GM23338 (cell line): ENCODE measurements at regions not wholly inside any gene's neighbourhood (a gene's known extent, or its start where the extent isn't known, plus 50 kb on each side); places are given as distances from the start of the nearest gene placed in this dataset.

Experiments used
- ATAC-seq: fragments of 200-7000 bp; cut with Tn5 transposase; 3 replicates; pipeline ENCODE4 v1.9.1; 2020
- DNase-seq: peaks from one replicate; pipeline ENCODE4 v3.0.0-alpha.2; 2015; ENCODE audit warnings: low spot score
- H2AFZ ChIP-seq: fragments of 200-600 bp; sonication (generic); 2 replicates; pipeline ENCODE4 v1.8.0; 2016; ENCODE audit warnings: antibody characterized with exemption, mild to moderate bottlenecking, moderate library complexity
- H3F3A ChIP-seq: fragments of 200-600 bp; sonication (generic); replicated peaks from 2 replicates; pipeline ENCODE4 v1.8.0; 2017; ENCODE audit warnings: antibody characterized with exemption, mixed run types, low read depth
- H3K27ac ChIP-seq: fragments of 200-600 bp; sonication (generic); 2 replicates; pipeline ENCODE4 v1.6.1; 2016; ENCODE audit warnings: low read depth
- H3K27me3 ChIP-seq: fragments of 200-600 bp; sonication (generic); 2 replicates; pipeline ENCODE4 v1.8.0; 2016; ENCODE audit warnings: mild to moderate bottlenecking, mixed run types, moderate library complexity; ENCODE audit not compliant: insufficient read depth
- H3K36me3 ChIP-seq: fragments of 200-600 bp; sonication (generic); 2 replicates; pipeline ENCODE4 v1.8.0; 2016; ENCODE audit warnings: mild to moderate bottlenecking; ENCODE audit not compliant: insufficient read depth
- H3K4me1 ChIP-seq: fragments of 200-600 bp; sonication (generic); 2 replicates; pipeline ENCODE4 v1.8.0; 2016; ENCODE audit warnings: mild to moderate bottlenecking, moderate library complexity; ENCODE audit not compliant: insufficient read depth
- H3K4me2 ChIP-seq: fragments of 200-600 bp; sonication (generic); 2 replicates; pipeline ENCODE4 v1.7.1; 2017; ENCODE audit warnings: mixed run types
- H3K4me3 ChIP-seq: fragments of 200-600 bp; sonication (generic); 2 replicates; pipeline ENCODE4 v1.6.1; 2016; ENCODE audit warnings: mixed run types
- H3K79me2 ChIP-seq: fragments of 200-600 bp; sonication (generic); replicated peaks from 2 replicates; pipeline ENCODE4 v1.8.0; 2017; ENCODE audit warnings: mild to moderate bottlenecking; ENCODE audit not compliant: insufficient read depth
- H3K9me2 ChIP-seq: fragments of 200-600 bp; sonication (generic); 2 replicates; pipeline ENCODE4 v1.8.0; 2017; ENCODE audit not compliant: insufficient read depth
- H4K20me1 ChIP-seq: fragments of 200-600 bp; sonication (generic); replicated peaks from 2 replicates; pipeline ENCODE4 v1.8.0; 2017; ENCODE audit warnings: mild to moderate bottlenecking; ENCODE audit not compliant: insufficient read depth
- H3K27ac Mint-ChIP-seq: 2 replicates; pipeline ENCODE4 v1.8.0; 2020; ENCODE audit warnings: inconsistent platforms, mild to moderate bottlenecking, moderate library complexity, mixed read lengths
- H3K27me3 Mint-ChIP-seq: 3 replicates; pipeline ENCODE4 v1.8.0; 2022; ENCODE audit warnings: low read depth, mild to moderate bottlenecking, moderate library complexity, mixed read lengths, inconsistent platforms; ENCODE audit not compliant: insufficient read depth, poor library complexity
- H3K36me3 Mint-ChIP-seq: 3 replicates; pipeline ENCODE4 v1.8.0; 2021; ENCODE audit warnings: low read depth, mild to moderate bottlenecking, inconsistent platforms, moderate library complexity, mixed read lengths
- H3K4me1 Mint-ChIP-seq: 3 replicates; pipeline ENCODE4 v1.8.0; 2020; ENCODE audit warnings: mild to moderate bottlenecking, inconsistent platforms, mixed read lengths
- H3K4me3 Mint-ChIP-seq: 3 replicates; pipeline ENCODE4 v1.8.0; 2021; ENCODE audit warnings: moderate library complexity, mild to moderate bottlenecking, inconsistent platforms, mixed read lengths
- H3K9me3 Mint-ChIP-seq: 3 replicates; pipeline ENCODE4 v1.8.0; 2020; ENCODE audit warnings: moderate library complexity, mild to moderate bottlenecking, inconsistent platforms, mixed read lengths
- CREB1 ChIP-seq: fragments of 250-450 bp; sonication (Bioruptor Pico); IDR thresholded peaks from 2 replicates; pipeline ENCODE4 v1.5.0; 2020; ENCODE audit warnings: low read depth, mild to moderate bottlenecking, moderate library complexity
- EZH2 ChIP-seq: fragments of 200-600 bp; sonication (generic); IDR thresholded peaks from one replicate; pipeline ENCODE4 v1.8.0; 2017; ENCODE audit warnings: antibody characterized with exemption, mild to moderate bottlenecking, low read depth; ENCODE audit not compliant: unreplicated experiment
- EZH2phosphoT487 ChIP-seq: fragments of 200-600 bp; sonication (generic); IDR thresholded peaks from one replicate; pipeline ENCODE4 v1.8.1; 2018; ENCODE audit warnings: antibody characterized with exemption; ENCODE audit not compliant: unreplicated experiment
- JUNB ChIP-seq: IDR thresholded peaks from one replicate; pipeline ENCODE4 v1.6.1; 2016; ENCODE audit warnings: antibody characterized with exemption; ENCODE audit not compliant: unreplicated experiment
- NANOG ChIP-seq: IDR thresholded peaks from 2 replicates; pipeline ENCODE4 v1.6.1; 2016; ENCODE audit warnings: antibody characterized with exemption, borderline replicate concordance
- POLR2AphosphoS5 ChIP-seq: IDR thresholded peaks from 2 replicates; pipeline ENCODE4 v1.6.1; 2016; ENCODE audit warnings: antibody characterized with exemption, low read depth
- STAT1 ChIP-seq: IDR thresholded peaks from one replicate; pipeline ENCODE4 v1.6.1; 2016; ENCODE audit warnings: antibody characterized with exemption; ENCODE audit not compliant: unreplicated experiment
- ZNF114 ChIP-seq: fragments of 250-450 bp; sonication (Bioruptor Pico); IDR thresholded peaks from 2 replicates; pipeline ENCODE4 v1.5.0; 2020; ENCODE audit warnings: mild to moderate bottlenecking, moderate library complexity
- ZNF331 ChIP-seq: fragments of 250-450 bp; sonication (Bioruptor Pico); IDR thresholded peaks from 2 replicates; pipeline ENCODE4 v1.5.0; 2020; ENCODE audit warnings: low read depth, mild to moderate bottlenecking, moderate library complexity
- TF ChIP-seq, protein P1 (sequence below), 2 experiments: fragments of 200-600 bp in 1 of 2; sonication (generic) in 1 of 2; conservative IDR thresholded peaks; 2 replicates each; pipeline versions ENCODE4 v1.5.1 to v1.6.1; 2016 to 2017; ENCODE audit warnings: antibody characterized with exemption in 2 of 2, low read depth in 2 of 2, mild to moderate bottlenecking in 2 of 2, moderate library complexity in 1 of 2
- TF ChIP-seq, protein P2 (sequence below): IDR thresholded peaks from one replicate; pipeline ENCODE4 v1.6.1; 2018; ENCODE audit warnings: antibody characterized with exemption; ENCODE audit not compliant: unreplicated experiment
- TF ChIP-seq, protein P3 (sequence below): fragments of 250-450 bp; sonication (Bioruptor Pico); IDR thresholded peaks from 2 replicates; pipeline ENCODE4 v1.5.0; 2020; ENCODE audit warnings: mild to moderate bottlenecking, moderate library complexity
- TF ChIP-seq, protein P4 (sequence below): IDR thresholded peaks from 2 replicates; pipeline ENCODE4 v1.6.1; 2016; ENCODE audit warnings: antibody characterized with exemption

DNA sequence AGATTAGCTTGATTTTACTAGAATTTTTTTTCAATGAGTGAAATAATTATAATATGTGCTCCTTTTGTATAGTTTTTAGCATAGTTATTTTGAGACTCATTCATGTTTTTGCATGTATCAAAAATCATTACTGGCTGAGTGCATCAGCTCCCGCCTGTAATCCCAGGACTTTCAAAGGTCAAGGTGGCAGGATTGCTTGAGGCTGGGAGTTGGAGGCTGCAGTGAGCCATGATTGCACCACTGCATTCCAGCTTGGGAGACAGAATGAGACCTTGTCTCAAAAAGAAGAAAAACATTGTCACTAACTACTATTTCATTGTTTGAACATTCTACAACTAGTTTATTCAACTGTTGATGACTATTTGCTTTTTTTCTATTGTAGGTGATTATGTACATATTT lies 802.7 kb downstream of the SLC16A7 start:
- H3K79me2 ChIP-seq = no peaks in the 10 kb centered on the region
- H3K4me1 ChIP-seq = no peaks in the 10 kb centered on the region
- Mint-ChIP-seq H3K36me3 (no peaks in the 10 kb centered on the region), H3K27me3 (no peaks in the 10 kb centered on the region), H3K4me1 (no peaks in the 10 kb centered on the region), H3K27ac (no peak overlapping the region), H3K9me3 (0 out of 3 replicates have a peak, but pooled peaks cover 4% of the 10 kb centered on the region), H3K4me3 (no peak overlapping the region)
- no peak overlapping the region for H3K27ac ChIP-seq
- DNase-seq (no peak), ATAC-seq (no peak)
- H3F3A ChIP-seq = no peaks in the 10 kb centered on the region
- H3K27me3 ChIP-seq = no peaks in the 10 kb centered on the region
- no peaks in the 10 kb centered on the region for H3K36me3 ChIP-seq
- H3K4me3 ChIP-seq = no peak overlapping the region
- no peaks in the 10 kb centered on the region for H3K9me2 ChIP-seq
- H2AFZ ChIP-seq = no peak overlapping the region
- no peak overlapping the region for H3K4me2 ChIP-seq
- no peaks in the 10 kb centered on the region for H4K20me1 ChIP-seq
- TF ChIP-seq CREB1 (no peak), ZNF331 (CRISPR knock-in tag) (no peak), EZH2 (no peak), NANOG (no peak), JUNB (no peak), ZNF114 (CRISPR knock-in tag) (no peak), STAT1 (no peak), EZH2phosphoT487 (no peak), POLR2AphosphoS5 (no peak)
- TF ChIP-seq, protein P1, sequence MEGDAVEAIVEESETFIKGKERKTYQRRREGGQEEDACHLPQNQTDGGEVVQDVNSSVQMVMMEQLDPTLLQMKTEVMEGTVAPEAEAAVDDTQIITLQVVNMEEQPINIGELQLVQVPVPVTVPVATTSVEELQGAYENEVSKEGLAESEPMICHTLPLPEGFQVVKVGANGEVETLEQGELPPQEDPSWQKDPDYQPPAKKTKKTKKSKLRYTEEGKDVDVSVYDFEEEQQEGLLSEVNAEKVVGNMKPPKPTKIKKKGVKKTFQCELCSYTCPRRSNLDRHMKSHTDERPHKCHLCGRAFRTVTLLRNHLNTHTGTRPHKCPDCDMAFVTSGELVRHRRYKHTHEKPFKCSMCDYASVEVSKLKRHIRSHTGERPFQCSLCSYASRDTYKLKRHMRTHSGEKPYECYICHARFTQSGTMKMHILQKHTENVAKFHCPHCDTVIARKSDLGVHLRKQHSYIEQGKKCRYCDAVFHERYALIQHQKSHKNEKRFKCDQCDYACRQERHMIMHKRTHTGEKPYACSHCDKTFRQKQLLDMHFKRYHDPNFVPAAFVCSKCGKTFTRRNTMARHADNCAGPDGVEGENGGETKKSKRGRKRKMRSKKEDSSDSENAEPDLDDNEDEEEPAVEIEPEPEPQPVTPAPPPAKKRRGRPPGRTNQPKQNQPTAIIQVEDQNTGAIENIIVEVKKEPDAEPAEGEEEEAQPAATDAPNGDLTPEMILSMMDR (conservative IDR thresholded peaks at IDR 0.05; ENCODE audit: low read depth in 2 of 2) = no peak
- TF ChIP-seq, protein P2, sequence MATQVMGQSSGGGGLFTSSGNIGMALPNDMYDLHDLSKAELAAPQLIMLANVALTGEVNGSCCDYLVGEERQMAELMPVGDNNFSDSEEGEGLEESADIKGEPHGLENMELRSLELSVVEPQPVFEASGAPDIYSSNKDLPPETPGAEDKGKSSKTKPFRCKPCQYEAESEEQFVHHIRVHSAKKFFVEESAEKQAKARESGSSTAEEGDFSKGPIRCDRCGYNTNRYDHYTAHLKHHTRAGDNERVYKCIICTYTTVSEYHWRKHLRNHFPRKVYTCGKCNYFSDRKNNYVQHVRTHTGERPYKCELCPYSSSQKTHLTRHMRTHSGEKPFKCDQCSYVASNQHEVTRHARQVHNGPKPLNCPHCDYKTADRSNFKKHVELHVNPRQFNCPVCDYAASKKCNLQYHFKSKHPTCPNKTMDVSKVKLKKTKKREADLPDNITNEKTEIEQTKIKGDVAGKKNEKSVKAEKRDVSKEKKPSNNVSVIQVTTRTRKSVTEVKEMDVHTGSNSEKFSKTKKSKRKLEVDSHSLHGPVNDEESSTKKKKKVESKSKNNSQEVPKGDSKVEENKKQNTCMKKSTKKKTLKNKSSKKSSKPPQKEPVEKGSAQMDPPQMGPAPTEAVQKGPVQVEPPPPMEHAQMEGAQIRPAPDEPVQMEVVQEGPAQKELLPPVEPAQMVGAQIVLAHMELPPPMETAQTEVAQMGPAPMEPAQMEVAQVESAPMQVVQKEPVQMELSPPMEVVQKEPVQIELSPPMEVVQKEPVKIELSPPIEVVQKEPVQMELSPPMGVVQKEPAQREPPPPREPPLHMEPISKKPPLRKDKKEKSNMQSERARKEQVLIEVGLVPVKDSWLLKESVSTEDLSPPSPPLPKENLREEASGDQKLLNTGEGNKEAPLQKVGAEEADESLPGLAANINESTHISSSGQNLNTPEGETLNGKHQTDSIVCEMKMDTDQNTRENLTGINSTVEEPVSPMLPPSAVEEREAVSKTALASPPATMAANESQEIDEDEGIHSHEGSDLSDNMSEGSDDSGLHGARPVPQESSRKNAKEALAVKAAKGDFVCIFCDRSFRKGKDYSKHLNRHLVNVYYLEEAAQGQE = no peak
- TF ChIP-seq, protein P3, sequence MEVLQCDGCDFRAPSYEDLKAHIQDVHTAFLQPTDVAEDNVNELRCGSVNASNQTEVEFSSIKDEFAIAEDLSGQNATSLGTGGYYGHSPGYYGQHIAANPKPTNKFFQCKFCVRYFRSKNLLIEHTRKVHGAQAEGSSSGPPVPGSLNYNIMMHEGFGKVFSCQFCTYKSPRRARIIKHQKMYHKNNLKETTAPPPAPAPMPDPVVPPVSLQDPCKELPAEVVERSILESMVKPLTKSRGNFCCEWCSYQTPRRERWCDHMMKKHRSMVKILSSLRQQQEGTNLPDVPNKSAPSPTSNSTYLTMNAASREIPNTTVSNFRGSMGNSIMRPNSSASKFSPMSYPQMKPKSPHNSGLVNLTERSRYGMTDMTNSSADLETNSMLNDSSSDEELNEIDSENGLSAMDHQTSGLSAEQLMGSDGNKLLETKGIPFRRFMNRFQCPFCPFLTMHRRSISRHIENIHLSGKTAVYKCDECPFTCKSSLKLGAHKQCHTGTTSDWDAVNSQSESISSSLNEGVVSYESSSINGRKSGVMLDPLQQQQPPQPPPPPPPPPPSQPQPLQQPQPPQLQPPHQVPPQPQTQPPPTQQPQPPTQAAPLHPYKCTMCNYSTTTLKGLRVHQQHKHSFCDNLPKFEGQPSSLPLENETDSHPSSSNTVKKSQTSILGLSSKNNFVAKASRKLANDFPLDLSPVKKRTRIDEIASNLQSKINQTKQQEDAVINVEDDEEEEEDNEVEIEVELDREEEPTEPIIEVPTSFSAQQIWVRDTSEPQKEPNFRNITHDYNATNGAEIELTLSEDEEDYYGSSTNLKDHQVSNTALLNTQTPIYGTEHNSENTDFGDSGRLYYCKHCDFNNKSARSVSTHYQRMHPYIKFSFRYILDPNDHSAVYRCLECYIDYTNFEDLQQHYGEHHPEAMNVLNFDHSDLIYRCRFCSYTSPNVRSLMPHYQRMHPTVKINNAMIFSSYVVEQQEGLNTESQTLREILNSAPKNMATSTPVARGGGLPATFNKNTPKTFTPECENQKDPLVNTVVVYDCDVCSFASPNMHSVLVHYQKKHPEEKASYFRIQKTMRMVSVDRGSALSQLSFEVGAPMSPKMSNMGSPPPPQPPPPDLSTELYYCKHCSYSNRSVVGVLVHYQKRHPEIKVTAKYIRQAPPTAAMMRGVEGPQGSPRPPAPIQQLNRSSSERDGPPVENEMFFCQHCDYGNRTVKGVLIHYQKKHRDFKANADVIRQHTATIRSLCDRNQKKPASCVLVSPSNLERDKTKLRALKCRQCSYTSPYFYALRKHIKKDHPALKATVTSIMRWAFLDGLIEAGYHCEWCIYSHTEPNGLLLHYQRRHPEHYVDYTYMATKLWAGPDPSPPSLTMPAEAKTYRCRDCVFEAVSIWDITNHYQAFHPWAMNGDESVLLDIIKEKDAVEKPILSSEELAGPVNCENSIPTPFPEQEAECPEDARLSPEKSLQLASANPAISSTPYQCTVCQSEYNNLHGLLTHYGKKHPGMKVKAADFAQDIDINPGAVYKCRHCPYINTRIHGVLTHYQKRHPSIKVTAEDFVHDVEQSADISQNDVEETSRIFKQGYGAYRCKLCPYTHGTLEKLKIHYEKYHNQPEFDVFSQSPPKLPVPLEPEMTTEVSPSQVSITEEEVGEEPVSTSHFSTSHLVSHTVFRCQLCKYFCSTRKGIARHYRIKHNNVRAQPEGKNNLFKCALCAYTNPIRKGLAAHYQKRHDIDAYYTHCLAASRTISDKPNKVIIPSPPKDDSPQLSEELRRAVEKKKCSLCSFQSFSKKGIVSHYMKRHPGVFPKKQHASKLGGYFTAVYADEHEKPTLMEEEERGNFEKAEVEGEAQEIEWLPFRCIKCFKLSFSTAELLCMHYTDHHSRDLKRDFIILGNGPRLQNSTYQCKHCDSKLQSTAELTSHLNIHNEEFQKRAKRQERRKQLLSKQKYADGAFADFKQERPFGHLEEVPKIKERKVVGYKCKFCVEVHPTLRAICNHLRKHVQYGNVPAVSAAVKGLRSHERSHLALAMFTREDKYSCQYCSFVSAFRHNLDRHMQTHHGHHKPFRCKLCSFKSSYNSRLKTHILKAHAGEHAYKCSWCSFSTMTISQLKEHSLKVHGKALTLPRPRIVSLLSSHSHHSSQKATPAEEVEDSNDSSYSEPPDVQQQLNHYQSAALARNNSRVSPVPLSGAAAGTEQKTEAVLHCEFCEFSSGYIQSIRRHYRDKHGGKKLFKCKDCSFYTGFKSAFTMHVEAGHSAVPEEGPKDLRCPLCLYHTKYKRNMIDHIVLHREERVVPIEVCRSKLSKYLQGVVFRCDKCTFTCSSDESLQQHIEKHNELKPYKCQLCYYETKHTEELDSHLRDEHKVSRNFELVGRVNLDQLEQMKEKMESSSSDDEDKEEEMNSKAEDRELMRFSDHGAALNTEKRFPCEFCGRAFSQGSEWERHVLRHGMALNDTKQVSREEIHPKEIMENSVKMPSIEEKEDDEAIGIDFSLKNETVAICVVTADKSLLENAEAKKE (CRISPR knock-in tag) = no peak
- TF ChIP-seq, protein P4, sequence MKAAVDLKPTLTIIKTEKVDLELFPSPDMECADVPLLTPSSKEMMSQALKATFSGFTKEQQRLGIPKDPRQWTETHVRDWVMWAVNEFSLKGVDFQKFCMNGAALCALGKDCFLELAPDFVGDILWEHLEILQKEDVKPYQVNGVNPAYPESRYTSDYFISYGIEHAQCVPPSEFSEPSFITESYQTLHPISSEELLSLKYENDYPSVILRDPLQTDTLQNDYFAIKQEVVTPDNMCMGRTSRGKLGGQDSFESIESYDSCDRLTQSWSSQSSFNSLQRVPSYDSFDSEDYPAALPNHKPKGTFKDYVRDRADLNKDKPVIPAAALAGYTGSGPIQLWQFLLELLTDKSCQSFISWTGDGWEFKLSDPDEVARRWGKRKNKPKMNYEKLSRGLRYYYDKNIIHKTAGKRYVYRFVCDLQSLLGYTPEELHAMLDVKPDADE = no peak
